ENCODE measurements at regions not wholly inside any gene's neighbourhood (a gene's known extent, or its start where the extent isn't known, plus 50 kb on each side); places are given as distances from the start of the nearest gene placed in this dataset.
"Not testable (repeated sequence)": the region's sequence is repeated elsewhere in the genome, so short reads cannot be mapped to it uniquely, and the experiment has no call there.

DNA sequence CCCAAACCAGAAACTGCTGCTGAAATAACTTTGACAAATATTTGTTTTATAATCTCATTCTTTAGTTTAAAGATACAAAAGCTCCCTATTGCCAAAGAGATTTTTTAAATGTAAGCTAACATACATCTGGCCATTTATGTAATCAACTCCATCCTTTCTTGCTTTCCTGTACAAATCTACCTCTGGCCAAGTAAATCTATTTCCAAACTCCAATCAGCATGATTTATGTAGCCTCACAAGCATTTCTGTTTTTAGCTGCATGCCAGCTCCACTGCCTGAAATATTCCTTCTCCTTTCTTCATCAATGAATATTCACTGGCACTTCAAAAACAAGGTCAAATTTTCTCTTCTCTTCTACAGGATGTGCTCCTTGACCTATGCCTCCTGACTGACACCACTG lies 80.0 kb downstream of the SHOX2 start:
- DNase-seq (ENCODE audit: low read depth): no peak

DNA sequence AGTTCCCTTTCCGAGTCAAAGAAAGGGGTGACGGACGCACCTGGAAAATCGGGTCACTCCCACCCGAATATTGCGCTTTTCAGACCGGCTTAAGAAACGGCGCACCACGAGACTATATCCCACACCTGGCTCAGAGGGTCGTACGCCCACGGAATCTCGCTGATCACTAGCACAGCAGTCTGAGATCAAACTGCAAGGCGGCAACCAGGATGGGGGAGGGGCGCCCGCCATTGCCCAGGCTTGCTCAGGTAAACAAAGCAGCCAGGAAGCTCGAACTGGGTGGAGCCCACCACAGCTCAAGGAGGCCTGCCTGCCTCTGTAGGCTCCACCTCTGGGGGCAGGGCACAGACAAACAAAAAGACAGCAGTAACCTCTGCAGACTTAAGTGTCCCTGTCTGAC lies 86.3 kb downstream of the SHOX2 start:
- not testable (repeated sequence) for DNase-seq (ENCODE audit: low read depth)

DNA sequence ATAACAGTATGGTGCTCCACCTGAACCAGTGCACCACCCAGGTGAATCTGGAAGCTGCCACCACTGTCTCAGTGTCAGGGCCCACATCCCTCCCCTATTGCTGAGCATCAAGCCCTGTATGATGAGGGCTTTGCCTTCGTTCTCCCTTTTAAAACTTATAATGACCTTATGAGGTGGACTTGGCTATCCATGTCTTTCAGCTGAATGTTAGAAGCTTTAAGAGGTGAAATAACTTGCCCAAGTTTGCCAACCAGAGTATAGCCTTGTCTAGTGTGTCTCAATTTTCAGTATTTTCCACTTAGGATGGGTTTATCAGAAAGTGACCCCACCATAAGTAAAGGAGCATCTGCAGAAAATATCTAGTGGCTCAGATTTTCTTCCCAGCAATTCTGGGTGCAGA lies 87.8 kb downstream of the SHOX2 start:
- no peak for DNase-seq (ENCODE audit: low read depth)

DNA sequence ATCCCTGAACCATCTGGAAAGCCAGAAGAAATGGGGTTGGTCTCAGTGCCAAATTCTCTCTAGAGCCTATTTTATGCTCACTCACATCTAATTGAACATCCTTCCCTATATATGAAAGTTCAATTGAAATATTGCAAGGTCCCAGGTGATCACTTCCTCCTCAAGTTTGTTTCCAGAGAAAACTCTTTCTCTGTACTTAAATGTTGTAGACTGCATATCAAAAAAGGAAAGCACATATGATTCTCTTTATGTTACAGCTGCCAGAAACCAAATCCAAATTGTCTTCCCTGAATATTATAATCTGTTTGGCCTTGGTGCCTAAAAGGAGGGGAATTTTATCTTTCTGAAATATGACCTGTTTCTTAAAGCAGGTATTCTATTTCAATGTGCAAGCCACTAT lies 93.3 kb downstream of the SHOX2 start:
- no peak for DNase-seq (ENCODE audit: low read depth)

DNA sequence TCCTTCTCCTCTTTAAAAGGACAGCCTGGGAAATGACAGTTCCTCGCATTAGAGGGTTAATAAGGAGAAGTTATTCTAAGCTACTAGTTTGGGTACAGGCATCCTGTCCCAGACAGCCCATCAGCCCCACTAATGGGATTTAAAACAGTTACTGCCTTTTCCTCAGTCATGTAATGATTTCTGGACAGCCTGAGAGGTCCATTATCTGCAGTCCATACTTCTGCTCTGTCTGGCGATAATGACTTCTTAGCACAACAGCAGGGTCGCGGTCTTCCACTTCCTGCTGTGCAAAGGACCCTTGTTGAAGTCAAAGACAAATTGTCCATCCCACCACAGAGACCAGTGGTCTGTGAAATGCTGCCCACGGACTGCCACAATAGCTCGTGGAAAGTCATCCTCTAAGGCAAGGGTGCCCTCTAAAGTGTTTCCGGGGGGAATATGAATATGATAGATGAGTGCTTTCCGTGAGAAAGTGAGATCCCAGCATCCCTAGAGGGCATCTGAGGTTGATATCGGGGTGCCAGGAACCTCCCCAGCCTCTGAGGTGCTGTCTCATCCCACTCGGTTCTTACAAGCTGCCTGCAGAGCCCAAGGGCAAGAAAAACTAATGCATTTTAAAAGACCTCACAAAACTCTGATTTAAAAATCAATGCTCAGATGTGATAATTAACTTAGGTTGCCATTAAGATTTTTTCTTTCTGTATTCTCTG lies 100.7 kb downstream of the SHOX2 start:
- no peak for DNase-seq (ENCODE audit: low read depth)

DNA sequence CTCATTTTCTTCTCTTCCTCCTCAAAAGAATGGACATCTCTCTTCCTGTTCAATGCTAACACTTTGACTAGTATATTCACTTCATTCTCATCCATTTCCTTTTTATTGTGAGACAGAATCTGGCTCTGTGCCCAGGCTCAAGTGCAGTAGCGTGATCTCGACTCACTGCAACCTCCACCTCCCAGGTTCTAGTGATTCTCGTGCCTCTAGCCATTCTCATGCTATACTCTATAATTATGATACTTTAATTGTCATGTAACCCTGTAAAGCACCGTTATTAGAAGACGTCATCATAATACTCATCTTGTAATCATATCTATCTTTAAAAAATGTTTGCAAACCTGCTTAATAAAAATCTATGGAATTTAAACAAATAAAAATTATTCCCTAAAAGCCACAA lies 107.0 kb downstream of the SHOX2 start:
- no peak for DNase-seq (ENCODE audit: low read depth)

DNA sequence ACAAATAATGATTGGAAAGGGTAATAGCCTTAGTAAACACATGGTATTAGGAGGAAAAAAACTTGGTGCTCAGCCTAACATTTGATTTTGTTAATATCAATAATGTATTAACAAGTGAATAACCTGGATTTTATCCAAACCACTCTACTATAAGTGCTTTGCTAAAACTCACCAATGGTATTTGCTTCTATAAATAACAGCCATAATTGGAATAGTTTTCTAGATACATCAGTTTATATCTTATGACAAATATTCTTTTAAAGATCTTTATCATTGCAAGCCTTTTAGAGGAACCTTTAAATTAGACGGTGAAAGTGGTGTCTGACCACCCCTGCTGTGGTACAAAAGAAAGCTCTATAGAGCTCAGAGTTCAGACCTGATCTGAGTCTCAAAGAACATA lies 123.9 kb downstream of the SHOX2 start:
- no peak for DNase-seq (ENCODE audit: low read depth)

DNA sequence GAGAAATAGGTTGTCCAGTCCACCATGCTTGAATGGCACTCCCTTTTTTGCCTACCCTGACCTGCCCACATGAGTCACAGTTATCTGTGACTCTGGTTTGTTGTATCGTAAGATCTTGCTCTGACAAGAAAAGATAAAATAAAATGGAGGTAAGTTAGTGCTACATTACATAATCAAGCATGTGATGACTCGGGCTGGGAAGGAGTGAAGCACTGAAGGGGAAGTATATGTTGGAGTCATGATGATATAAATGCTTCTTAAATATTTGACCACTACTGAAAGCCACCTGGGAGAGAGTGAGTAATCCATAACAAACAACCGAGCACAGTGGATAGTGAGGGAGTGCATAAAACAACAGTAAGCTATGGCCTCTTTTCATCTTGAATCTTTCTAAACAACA lies 124.4 kb downstream of the SHOX2 start:
- DNase-seq (ENCODE audit: low read depth): no peak

DNA sequence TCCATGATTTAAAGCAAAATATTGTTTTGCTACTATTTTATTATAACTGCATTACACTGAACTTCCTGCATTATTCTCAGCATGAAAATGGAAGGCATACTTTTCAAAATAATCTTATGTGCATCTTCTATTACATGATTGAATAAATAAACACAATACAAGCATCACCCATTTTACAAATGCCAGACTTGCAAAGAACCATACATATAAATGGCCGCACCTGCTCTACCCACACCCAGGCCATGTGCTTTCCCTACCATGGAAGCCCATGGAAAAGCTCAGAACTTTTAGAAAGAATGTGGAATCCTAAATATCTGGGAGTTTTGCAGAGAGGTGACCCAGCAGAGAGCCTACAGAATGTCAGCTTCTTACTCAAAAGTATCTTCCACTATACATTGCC lies 127.2 kb downstream of the SHOX2 start:
- DNase-seq (ENCODE audit: low read depth): no peak

DNA sequence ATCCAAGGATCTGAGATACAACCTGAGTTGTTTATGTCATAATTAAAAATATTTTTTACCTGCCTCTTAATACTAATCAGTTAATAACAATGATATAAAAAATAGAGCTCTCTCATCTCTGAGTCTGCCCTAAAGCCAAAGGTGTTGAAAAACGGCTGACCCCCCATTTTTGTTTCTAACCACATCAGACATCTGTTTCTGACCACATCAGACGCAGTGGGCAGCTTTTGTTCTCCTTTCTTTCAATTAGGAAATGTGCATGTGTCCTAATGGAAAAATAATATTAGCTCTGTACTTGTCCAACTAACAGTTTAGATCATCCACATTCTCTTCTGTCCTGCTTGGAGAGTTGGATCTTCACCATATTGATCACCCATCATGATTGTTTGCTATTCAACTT lies 144.6 kb downstream of the SHOX2 start:
- no peak for DNase-seq (ENCODE audit: low read depth)

DNA sequence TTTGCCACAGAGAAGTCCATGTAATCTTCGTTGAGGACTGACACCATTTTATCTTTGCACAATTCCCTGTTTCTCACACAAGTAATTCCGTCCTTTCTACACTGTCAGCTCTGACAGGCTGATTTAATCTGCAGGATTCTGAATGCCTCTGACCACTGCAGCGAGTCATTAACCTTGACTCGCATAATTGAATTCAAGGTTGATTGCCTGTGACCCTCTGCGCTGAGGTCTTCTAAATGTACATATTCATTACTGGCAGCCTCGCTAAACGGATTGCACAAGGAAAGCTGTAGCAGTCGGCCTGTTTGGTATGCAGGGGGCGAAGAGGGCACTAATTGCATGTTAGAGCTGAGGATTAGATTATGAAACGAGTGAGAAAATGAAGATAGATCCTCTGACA lies 147.8 kb downstream of the SHOX2 start:
- DNase-seq (ENCODE audit: low read depth): no peak

DNA sequence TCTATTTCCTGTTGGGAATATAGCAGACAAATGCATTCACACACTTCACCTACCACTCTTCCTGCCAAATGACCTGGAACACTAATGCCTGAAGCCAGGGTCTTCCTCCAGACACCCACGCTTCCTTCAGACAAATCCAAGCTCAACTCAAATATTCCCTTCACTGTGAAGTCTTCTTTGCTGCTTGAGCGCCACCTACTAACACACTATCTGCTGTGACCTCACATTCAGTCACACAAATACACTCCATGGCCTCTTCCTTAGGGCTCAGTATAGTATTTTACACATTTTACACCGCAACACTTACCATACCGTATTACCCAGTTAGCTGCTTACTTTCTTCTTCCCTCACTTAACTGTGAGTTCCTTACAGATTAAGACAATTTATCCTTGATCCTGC lies 149.4 kb downstream of the SHOX2 start:
- no peak for DNase-seq (ENCODE audit: low read depth)

DNA sequence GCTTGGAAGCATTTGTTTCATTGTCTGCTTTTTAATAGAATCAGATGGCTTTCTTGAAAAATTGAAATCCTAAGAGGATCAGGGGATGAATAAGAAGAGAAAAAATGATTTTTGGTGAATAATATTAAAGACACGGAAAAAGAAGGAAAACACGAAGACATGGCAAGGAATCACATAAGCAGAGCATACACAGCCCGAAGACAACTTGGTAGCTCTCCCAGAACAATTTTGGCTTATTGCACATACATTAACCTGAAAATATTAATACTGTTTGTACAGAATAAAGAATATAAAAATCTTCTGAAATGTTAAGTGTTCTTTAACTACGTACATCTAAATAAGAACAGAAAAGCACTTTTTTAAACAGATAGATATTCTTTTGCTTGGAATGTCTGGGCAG lies 150.0 kb downstream of the SHOX2 start:
- DNase-seq (ENCODE audit: low read depth): no peak

DNA sequence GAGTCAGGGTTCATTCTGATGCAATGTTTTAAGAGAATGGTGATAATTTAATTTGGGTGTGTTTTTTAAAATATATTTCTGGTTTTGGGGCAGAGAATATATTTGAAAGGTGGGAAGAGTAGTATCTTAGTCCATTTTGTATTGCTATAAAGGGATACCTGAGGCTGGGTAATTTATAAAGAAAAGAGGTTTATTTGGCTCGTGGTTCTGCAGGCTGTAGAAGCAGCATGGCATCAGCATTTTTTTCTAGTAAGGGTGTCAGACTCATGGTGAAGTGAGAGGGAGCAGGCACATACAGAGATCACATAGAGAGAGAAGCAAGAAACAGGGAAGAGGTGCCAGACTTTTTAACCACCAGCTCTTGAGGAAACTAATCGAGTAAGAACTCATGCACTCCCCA lies 152.7 kb downstream of the SHOX2 start:
- DNase-seq (ENCODE audit: low read depth): no peak

DNA sequence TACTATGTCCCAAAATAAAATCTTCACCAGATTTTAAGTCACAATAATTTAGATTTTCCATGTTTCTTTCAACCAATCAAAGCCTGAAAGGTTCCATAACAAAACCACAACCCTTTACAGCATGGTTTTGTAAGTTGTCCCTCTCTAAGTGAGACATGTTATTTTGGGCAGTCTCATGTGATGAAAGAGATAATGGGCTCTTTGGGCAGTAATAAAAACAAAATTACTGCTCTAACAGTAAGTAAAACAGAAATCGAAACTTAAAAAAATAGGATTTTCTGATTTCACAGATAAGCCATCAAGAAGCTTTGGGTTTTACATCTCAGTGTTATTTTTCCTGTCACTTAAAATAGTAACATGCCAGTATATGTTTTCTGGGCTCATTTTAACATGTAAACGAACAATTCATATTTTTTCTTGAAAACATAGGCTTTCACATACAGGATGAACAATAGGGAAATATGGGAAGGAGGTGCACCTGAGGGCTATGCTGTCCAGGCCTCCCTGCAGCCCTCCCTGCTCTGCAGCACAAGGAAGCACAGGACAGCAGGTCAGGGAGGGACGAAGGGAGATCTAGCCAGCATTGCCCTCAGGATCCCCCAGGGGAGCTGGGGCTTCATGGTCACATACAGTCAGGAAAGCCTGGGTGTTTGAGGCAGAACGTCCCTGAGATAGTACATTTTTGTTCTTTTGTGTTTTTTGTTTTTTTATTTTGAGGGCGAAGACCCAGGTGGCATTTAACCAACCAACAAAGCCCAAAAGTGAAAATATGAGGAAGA lies 157.4 kb downstream of the SHOX2 start:
- DNase-seq (ENCODE audit: low read depth): no peak

DNA sequence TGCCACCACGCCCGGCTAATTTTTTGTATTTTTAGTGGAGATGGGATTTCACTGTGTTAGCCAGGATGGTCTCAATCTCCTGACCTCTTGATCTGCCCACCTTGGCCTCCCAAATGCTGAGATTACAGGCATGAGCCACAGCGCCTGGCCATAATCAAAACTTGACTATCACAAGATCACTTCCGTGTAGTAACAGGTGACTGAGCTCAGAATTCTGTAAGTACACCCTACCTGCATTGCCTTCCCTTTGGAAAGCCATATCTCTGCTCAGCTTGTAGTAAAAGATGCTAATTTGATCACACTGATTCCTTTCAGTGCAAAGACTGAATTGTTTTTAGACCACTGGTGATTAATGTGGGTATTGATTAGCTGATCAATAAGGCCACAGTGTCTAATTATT lies 167.1 kb downstream of the SHOX2 start:
- DNase-seq (ENCODE audit: low read depth): no peak

DNA sequence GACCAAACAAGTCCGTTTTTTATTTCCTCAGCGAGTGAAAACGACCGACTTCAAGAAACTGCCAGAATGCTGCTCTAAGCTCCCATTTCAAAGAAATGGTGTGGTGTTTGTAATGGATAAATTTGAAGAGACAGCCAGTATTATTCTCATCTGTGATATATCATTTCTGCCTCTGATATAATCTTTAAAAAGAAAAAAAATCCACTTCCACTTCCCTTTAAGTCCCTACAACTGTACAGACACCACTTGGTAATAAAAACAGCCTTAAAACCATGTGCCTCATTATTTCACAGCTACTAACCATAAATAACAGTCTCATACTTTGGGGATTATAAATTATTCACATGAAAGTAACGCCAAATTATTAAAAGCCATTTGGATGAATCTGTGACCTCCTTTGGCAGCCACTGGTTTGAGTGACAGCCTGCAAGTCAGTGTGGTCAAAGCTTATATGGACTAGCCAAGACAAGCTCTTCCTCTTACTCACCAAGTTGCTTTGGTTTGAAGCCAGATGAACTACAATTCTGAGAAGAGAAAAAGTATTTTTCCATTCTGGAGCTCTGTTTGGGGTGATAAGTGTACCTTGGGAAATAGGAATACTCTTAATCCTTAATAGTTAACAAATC lies 168.0 kb downstream of the SHOX2 start:
- no peak for DNase-seq (ENCODE audit: low read depth)

DNA sequence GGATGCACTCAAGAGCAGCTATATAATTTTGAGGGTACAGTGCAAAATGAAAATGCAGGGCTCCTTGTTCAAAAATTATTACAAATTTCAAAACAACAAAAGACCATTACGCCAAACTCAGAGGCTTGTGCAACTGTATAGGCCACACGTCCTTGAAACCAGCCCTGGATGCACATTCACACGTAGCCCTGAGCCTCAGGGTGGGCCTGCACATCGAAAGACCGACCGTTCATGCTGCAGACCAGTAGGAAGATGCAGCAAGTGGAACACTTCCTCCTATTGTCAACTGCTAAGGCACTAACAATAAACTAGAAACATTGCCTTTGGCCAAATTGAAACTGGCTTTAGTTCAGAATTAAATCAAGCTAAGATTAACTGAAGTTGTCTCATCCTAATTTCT lies 174.7 kb downstream of the SHOX2 start:
- no peak for DNase-seq (ENCODE audit: low read depth)

DNA sequence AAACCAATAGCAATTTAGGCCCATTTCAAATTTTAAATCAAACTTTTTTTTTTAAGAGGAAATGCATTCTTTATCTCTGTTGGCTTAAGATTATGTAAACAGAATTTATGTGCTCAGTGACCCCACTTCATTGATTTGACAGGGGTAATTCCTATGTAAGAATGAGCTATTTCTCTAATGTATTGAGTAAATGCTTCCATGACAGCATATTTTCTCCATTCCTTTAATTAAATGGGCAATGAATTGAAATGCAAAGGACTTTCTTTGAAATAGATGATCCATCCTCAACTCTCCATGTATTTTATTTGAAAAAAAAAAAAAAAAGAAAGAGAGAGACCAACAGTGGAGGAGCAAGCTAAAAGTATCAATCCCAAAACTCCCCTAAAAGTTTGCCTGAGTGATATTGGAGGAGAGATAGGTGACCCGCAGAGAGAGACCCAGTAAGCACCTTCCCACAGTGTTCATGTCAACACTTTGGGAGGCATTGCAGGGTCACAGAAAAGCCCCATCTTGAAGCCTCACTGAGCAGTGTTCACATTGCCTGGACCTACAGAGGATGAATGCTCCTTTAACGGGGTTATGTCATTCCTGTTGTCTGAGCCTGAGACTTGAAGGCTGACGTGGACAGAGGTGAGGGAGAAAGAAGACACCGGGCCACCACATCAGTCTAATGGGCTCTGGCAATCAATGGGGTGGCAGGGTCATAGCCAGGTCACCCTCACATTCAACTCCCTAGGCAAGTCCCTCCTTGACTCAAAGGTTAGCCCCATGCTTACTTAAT lies 176.0 kb downstream of the SHOX2 start:
- no peak for DNase-seq (ENCODE audit: low read depth)

DNA sequence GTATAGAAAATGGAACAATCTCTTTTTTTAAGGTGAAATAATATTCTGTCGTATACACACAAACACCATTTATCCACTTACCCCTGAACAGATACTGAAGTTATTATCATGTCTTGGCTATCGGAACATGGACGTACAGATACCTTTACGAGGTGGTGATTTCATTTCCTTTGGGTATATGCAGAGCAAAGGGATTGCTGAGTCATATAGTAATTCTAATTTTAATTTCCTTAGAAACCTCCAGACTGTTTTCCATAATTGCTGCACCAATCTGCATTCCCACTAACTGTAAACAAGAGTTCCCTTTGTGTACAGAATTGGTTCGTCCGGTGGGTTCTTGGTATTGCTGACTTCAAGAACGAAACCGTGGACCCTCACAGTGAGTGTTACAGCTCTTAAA lies 179.4 kb downstream of the SHOX2 start:
- DNase-seq (ENCODE audit: low read depth): no peak

DNA sequence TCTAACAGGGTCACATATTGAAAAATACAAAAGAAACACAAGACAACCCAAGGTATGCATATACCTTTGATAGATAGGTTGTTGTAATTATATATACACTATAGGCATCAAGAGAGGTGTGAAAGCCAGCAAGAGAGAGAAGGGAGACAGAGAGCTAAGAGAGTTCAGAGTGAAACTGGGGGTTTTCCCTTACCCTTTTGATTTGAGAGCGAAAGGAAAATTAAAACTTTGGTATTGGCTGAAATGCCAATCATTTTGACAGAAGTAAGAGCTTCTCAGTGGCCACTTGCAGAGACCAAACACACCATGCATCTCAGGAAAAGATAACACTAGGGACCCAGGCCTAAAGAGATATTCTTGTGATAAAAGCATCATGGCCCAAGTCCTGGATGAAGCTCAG lies 183.6 kb downstream of the SHOX2 start:
- no peak for DNase-seq (ENCODE audit: low read depth)

DNA sequence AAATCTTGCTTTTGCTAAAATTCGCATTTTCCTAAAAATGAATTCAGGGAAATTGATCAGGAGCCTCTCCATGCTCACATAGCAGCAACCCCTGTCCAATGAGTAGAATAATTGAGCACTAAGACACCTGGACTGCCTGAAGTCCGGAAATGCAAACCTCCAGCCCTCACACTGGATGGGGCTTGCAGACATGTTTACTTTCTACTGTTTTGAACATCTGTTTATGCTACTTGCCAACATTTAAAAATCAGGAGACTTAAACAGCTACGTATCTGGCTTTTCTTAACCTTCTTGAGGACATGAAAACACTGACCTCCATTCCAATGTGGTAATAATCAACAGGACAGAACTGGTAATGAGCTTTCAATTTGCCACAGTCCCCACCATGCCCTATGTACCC lies 184.4 kb downstream of the SHOX2 start:
- DNase-seq (ENCODE audit: low read depth): no peak
